ENCODE measurements at regions not wholly inside any gene's neighbourhood (a gene's known extent, or its start where the extent isn't known, plus 50 kb on each side); places are given as distances from the start of the nearest gene placed in this dataset.

DNA sequence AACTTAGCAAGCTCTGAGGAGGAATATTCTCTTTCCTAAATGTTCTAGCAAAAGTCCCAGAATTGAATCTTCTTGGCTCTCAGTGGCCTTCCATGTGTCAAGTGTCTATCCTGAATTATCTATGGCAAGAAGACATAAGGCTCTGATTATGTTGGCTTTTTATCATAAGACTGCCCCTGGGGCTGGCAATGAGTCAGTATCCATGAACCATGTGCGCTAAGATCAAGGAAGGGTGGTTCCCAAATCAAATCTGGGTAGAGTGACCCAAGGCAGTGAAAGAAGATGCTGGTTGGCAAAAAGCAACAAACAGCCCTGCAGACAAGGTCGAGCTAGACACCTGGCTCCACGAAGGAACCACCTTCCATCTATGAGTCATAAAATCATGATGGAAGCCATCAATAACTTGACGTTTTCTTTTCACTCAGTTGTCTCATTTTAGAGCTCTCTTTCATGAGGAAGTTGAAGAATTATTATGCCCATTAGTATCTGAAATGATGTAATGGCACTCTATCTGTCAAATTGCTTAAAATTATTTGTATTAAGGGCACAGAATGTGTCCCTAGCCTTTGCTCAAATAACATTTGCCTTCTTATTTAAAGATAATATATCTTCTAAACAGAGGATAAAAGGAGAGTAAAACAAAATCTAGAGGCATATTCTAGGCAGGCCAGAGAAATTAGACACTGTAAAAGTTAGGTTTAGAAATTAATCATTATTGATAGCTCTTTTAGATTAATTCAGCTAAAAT lies 657.7 kb upstream of the GOT2 start:
- H3K9me3 Mint-ChIP-seq = peaks cover 1 to 7% of the 10 kb centered on the region in 2 donors
- H3K4me1 Mint-ChIP-seq = no peaks in the 10 kb centered on the region
- H3K27ac Mint-ChIP-seq = no peak overlapping the region
- H3K27me3 Mint-ChIP-seq = no peaks in the 10 kb centered on the region
- H3K36me3 Mint-ChIP-seq = no peaks in the 10 kb centered on the region
- no peak for DNase-seq
- no peak overlapping the region for H3K4me3 Mint-ChIP-seq
- ATAC-seq (replicated peaks) = no peak

DNA sequence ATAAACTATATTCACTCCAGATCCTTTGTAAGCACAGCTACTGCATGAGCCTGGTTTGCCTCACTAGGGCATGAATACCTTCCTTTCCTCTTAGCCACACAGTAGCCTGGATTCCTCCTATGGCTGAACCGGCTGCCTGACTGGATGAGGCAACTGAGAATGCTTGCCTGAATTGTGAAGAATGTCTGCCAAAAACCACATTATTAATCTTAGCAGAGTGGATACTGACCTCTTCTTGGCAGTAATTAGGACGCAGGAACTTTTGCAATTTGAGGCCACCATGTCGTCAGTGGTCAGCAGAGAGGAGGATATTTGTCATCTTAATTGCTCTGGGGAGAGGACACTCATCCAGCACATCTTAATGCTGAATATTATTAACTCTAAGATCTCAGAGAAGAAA lies 651.8 kb upstream of the GOT2 start:
- DNase-seq = no peak
- H3K27ac Mint-ChIP-seq = no peak overlapping the region
- no peak overlapping the region for H3K4me3 Mint-ChIP-seq
- H3K36me3 Mint-ChIP-seq = no peaks in the 10 kb centered on the region
- no peaks in the 10 kb centered on the region for H3K27me3 Mint-ChIP-seq
- H3K4me1 Mint-ChIP-seq = no peaks in the 10 kb centered on the region
- peaks cover 0 to 4% of the 10 kb centered on the region in 2 donors for H3K9me3 Mint-ChIP-seq
- ATAC-seq (replicated peaks) = no peak

DNA sequence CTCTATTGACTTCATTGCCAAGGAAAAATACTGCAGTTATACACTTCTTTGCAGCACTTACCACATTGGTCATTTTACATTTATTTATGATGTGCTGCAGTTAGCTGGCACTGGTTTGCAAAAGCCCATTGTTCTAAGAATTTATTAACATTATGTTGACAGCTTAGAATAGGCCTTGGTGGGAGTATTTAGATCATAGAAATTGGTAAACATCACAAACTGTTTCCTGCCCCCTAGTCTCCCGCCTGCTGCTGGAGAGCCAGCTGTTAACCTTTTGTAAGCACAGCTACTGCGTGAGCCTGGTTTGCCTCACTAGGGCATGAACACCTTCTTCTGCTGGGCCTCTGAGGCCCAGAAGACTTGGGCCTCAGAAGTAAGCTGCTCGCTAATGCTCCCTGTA lies 651.4 kb upstream of the GOT2 start:
- Mint-ChIP-seq H3K4me3 (no peak overlapping the region), H3K4me1 (no peaks in the 10 kb centered on the region), H3K27ac (no peak overlapping the region), H3K36me3 (no peaks in the 10 kb centered on the region), H3K27me3 (no peaks in the 10 kb centered on the region), H3K9me3 (peaks cover 0 to 1% of the 10 kb centered on the region in 2 donors)
- no peak for DNase-seq
- ATAC-seq (replicated peaks) = no peak

DNA sequence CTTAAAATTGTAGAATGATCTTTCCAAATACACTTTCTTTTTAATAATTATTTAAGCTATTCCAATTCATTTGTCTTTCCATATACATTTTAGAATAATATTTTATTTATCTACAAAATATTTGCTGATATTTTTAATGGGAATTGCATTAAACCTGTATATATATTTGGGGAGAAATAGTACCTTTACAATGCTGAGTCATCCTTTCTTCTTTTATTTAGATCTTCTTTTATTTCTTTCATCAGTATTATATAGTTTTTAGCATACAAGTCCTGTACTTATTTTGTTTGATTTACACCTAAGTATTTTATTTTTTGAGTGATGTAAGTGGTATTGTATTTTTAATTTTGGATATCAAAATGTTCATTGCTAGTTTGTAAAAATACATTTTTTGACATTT lies 639.5 kb upstream of the GOT2 start:
- H3K4me3 Mint-ChIP-seq = no peak overlapping the region
- no peaks in the 10 kb centered on the region for H3K4me1 Mint-ChIP-seq
- ATAC-seq (replicated peaks) (no peak), DNase-seq (no peak)
- H3K9me3 Mint-ChIP-seq = no peaks in the 10 kb centered on the region
- H3K36me3 Mint-ChIP-seq = no peaks in the 10 kb centered on the region
- H3K27me3 Mint-ChIP-seq = no peaks in the 10 kb centered on the region
- no peak overlapping the region for H3K27ac Mint-ChIP-seq

DNA sequence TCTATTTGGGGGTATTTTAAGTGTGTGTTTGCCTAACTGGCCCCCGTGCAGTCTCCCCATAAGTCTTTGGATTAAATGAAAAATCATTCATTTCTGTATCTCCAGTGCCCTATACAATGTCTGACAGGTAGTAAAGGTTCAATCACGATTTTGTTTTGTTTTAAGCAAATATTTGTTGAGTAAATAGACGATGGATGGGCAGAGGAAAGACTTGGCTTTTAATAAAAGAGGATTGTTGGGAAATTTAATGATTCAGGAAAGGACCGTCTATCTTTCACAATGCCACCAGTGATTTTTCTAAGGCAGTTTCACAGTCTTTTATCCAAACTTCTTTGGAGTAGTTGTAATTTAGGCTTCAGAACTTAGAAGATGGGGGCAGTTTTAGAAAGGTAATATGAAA lies 636.6 kb upstream of the GOT2 start:
- ATAC-seq (replicated peaks) (no peak), DNase-seq (no peak)
- Mint-ChIP-seq H3K27ac (no peak overlapping the region), H3K27me3 (no peaks in the 10 kb centered on the region), H3K9me3 (peaks cover 2 to 3% of the 10 kb centered on the region in 2 donors), H3K36me3 (no peaks in the 10 kb centered on the region), H3K4me1 (no peaks in the 10 kb centered on the region), H3K4me3 (no peak overlapping the region)

DNA sequence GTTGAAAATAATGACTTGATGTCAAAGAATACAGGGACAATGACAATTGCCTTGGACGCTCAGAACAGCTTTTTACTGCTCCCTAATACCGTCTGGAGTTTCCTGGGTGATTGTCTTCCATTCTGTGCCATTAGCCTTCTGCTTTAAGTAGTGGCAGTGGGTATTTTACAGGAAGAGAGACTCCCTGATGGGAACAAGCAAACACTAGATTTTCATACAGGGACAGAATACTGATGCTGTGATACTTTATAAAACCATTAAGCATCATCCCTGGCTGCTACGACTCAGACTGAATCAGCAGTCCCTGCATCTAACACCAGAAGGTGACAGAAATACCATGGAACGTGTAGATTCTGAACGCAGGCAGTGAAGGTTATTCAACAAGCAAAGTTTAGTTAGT lies 635.4 kb upstream of the GOT2 start:
- DNase-seq = no peak
- no peak overlapping the region for H3K4me3 Mint-ChIP-seq
- H3K4me1 Mint-ChIP-seq = no peaks in the 10 kb centered on the region
- no peaks in the 10 kb centered on the region for H3K36me3 Mint-ChIP-seq
- no peak overlapping the region for H3K27ac Mint-ChIP-seq
- no peak for ATAC-seq (replicated peaks)
- H3K9me3 Mint-ChIP-seq = peaks cover 2 to 3% of the 10 kb centered on the region in 2 donors
- H3K27me3 Mint-ChIP-seq = no peaks in the 10 kb centered on the region

DNA sequence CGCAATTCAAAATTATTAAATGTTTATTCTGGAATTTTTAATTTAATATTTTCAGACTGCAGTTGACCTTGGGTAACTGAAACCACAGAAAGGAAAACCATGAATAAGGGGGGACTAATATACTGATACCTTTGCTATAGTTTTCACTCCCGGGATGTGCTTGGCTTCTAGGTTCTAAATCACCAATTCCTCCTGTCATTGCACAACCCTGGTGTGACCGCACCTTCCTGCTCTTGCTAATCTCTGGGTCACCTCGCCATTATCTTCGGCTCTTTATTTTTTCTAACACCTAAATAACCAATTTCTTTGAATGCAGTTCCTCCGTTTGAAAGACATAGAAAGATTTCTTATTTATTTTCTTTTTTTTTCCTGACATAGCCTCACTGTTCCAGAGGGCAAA lies 634.5 kb upstream of the GOT2 start:
- Mint-ChIP-seq H3K9me3 (peaks cover 2 to 3% of the 10 kb centered on the region in 2 donors), H3K4me1 (no peaks in the 10 kb centered on the region), H3K36me3 (no peaks in the 10 kb centered on the region), H3K27ac (no peak overlapping the region), H3K27me3 (no peaks in the 10 kb centered on the region), H3K4me3 (no peak overlapping the region)
- ATAC-seq (replicated peaks) (no peak), DNase-seq (no peak)

DNA sequence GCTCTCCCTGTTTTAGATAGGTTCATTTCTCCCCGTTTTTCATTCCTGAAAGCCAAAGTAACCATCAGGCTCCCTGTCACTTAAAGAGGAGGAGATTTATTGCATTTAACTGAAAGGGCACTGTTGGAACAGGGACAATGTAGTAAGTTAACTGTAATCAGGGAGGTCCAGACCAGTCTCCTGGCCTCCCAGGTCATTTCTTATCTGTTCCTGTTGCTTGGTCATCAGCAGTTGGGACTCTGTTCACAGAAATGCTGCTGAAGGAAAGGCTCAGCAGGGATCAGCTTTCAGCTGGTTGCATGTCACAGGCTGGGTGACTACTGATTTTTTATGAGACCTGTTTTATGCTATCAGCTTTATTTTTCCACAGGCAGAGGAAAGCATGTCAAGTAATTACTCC lies 622.6 kb upstream of the GOT2 start:
- Mint-ChIP-seq H3K27me3 (no peaks in the 10 kb centered on the region), H3K27ac (no peak overlapping the region), H3K9me3 (peaks cover 2 to 4% of the 10 kb centered on the region in 2 donors), H3K4me3 (no peak overlapping the region), H3K4me1 (no peaks in the 10 kb centered on the region), H3K36me3 (no peaks in the 10 kb centered on the region)
- DNase-seq (no peak), ATAC-seq (replicated peaks) (no peak)

DNA sequence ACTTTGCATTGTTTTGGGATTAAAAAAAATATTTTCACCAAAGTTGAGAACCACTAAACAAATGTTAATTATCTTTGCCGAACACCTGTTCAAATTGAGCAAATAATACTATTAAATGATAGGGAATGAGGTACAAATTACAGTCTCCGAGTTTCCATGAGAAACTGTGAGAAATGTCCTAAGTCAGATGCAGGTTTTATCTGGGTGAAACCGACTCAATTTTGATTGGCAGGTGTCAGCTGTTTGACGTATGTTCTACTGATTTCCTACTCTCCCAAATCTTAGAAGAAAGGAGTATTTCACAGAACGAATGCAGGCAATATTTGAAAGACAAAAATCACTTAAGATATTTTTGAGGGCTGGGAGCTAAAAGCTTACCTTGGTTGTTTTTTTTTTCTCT lies 622.0 kb upstream of the GOT2 start:
- DNase-seq (no peak), ATAC-seq (replicated peaks) (no peak)
- Mint-ChIP-seq H3K36me3 (no peaks in the 10 kb centered on the region), H3K27me3 (no peaks in the 10 kb centered on the region), H3K4me3 (no peak overlapping the region), H3K27ac (no peak overlapping the region), H3K4me1 (no peaks in the 10 kb centered on the region), H3K9me3 (peaks cover 2 to 4% of the 10 kb centered on the region in 2 donors)

DNA sequence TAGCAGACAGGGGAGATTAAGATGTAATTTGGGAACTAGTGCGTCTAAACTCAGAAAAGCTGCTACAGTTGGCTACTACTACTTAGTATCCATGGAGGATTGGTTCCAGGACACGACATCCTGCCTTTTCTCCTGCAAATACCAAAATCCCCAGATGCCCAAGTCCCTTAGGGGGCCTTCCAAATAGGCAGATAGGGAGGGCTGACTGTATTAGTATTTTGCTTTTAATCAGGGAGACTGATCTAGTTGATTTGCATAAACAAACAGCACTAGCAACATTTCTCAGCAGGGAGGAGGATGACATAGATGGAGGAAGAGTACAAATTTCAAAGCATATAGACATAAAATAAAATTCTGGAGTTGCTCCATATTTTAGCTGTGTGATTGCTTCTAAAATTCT lies 621.6 kb upstream of the GOT2 start:
- Mint-ChIP-seq H3K36me3 (no peaks in the 10 kb centered on the region), H3K27me3 (no peaks in the 10 kb centered on the region), H3K4me3 (no peak overlapping the region), H3K4me1 (no peaks in the 10 kb centered on the region), H3K27ac (no peak overlapping the region), H3K9me3 (peaks cover 2 to 4% of the 10 kb centered on the region in 2 donors)
- ATAC-seq (replicated peaks) (no peak), DNase-seq (no peak)

DNA sequence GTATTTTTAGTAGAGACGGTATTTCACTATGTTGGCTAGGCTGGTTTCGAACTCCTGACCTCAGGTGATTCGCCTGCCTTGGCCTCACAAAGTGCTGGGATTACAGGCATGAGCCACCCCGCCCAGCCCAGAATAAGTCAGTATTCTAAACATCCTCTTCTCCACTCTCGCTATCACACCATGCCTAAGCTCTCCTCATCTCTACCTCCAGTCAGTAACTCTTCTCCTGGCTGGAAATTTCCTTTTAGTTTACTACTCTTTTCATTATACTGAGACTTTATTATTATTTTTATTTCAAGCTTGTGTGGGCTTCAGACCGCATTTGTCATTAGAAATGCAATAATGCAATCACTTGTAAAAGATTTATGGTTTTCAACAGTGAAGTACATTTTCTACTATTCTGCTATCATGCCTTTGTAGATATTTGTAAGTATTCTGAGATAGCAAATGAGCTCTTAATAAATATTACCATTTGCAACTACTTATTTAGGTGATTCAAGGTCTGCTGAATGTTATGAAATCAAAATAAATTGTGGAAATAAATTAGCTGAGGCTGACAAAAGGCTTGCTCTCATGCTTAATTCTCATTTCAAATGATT lies 617.3 kb upstream of the GOT2 start:
- H3K27me3 Mint-ChIP-seq = no peaks in the 10 kb centered on the region
- no peaks in the 10 kb centered on the region for H3K4me1 Mint-ChIP-seq
- H3K9me3 Mint-ChIP-seq = peaks cover 2 to 4% of the 10 kb centered on the region in 2 donors
- no peak overlapping the region for H3K4me3 Mint-ChIP-seq
- no peak overlapping the region for H3K27ac Mint-ChIP-seq
- ATAC-seq (replicated peaks) (no peak), DNase-seq (no peak)
- no peaks in the 10 kb centered on the region for H3K36me3 Mint-ChIP-seq

DNA sequence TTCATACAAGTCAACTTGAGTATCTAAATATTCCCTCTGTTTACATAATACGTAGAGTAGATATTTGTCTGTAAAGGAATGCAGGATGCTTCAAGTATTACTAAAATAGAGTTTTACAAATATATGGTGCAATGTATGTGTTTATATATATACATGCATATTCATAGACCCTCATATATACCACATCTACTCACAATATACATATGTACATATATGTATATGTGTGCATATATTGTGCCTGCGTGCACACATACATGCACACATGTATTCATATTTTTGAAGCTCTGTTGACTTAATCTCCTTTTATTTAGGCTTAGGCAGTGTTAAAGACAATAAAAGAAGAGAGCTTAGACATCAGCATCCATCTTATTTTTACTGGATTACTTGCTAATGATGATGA lies 616.6 kb upstream of the GOT2 start:
- Mint-ChIP-seq H3K27me3 (no peaks in the 10 kb centered on the region), H3K36me3 (no peaks in the 10 kb centered on the region), H3K27ac (no peak overlapping the region), H3K4me1 (no peaks in the 10 kb centered on the region), H3K9me3 (peaks cover 2 to 4% of the 10 kb centered on the region in 2 donors), H3K4me3 (no peak overlapping the region)
- no peak for DNase-seq
- no peak for ATAC-seq (replicated peaks)

DNA sequence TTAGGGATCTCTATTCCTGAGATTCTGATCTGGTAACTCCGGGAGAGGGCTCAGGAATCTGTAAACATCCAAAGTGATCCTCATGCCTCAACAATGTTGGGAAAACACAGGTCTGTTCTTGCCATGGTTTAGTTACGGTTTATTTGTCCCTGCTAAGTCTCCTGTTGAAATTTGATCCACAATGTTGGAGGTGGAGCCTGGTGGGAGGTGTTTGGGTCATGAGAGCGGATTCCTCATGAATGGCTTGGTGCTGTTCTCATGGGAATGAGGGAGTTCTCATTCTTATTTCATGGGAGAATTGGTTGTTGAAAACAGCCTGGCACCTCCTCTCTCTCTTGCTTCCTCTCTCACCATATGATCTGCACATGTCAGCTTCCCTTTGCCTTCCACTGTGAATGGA lies 608.6 kb upstream of the GOT2 start:
- no peak overlapping the region for H3K27ac Mint-ChIP-seq
- DNase-seq (no peak), ATAC-seq (replicated peaks) (no peak)
- H3K4me1 Mint-ChIP-seq = no peaks in the 10 kb centered on the region
- H3K4me3 Mint-ChIP-seq = no peak overlapping the region
- H3K36me3 Mint-ChIP-seq = no peaks in the 10 kb centered on the region
- peaks cover 0 to 3% of the 10 kb centered on the region in 2 donors for H3K9me3 Mint-ChIP-seq
- H3K27me3 Mint-ChIP-seq = no peaks in the 10 kb centered on the region

DNA sequence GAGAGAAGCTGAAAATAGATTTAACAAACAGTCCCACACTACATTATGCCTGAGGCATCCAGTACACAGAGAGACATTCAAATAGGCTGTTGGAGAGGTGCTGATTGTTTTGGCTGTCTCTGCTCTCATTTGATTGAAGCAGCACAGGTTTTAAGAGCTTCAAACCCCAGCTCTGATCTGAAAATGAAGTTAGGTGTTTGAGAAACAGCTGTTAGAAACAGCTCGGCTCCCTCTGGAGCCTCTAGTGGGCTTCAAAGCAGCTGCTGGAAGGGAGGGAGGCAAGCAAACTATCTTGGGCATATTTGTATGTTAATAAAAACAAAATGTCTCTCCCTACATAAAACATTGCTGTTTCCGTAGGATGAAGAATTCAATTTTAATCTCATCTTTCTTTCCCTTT lies 607.3 kb upstream of the GOT2 start:
- Mint-ChIP-seq H3K36me3 (no peaks in the 10 kb centered on the region), H3K9me3 (peaks cover 0 to 4% of the 10 kb centered on the region in 2 donors), H3K4me3 (no peak overlapping the region), H3K4me1 (no peaks in the 10 kb centered on the region), H3K27me3 (no peaks in the 10 kb centered on the region), H3K27ac (no peak overlapping the region)
- DNase-seq (no peak), ATAC-seq (replicated peaks) (no peak)

DNA sequence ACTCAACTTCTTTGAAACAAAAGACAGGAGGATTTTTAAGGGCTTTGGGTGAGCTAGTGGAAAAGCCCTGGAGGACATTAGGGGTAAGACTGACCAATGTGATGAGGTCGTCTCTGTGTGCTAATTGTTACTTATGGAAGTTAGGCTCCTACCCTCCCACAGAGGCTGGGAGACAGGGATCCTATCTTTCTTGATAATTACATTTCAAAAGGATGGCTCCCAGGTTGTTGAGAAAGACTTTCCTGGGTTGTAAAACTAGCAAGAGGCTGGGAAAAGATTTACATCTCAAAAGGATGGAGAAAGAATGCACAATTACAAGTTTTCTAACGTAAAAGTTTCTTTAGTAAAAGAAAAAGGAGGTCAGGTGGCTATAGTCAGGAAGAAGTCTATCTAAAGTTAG lies 605.8 kb upstream of the GOT2 start:
- H3K27ac Mint-ChIP-seq = no peak overlapping the region
- no peak overlapping the region for H3K4me3 Mint-ChIP-seq
- H3K9me3 Mint-ChIP-seq = peaks cover 0 to 4% of the 10 kb centered on the region in 2 donors
- H3K4me1 Mint-ChIP-seq = no peaks in the 10 kb centered on the region
- no peaks in the 10 kb centered on the region for H3K27me3 Mint-ChIP-seq
- no peaks in the 10 kb centered on the region for H3K36me3 Mint-ChIP-seq
- ATAC-seq (replicated peaks) (no peak), DNase-seq (no peak)

Measured in stimulated activated naive B cell treated with anti-CD40 and anti-IgM and Interleukin-4, amounts not matched to agents 10 μg/mL and 1 μg/mL and 100 μg/mL, for 72 hours (primary cell).